Gastrocnemius medialis (tissue), 4 donors: ENCODE measurements at regions not wholly inside any gene's neighbourhood (a gene's known extent, or its start where the extent isn't known, plus 50 kb on each side); places are given as distances from the start of the nearest gene placed in this dataset.

Experiments used
- ATAC-seq, 2 donors: fragments of 150-250 bp; one replicate each; pipeline ENCODE4 v1.9.1; 2016
- DNase-seq, 2 donors: peaks; one replicate each; pipeline ENCODE4 v3.0.0-alpha.2; 2019
- H3K27ac ChIP-seq, 4 donors: fragments of 200-600 bp; sonication (generic); 1 replicate in 1 of 4; 2 replicates in 3 of 4; pipeline ENCODE4 v1.5.1; 2016 to 2018; ENCODE audit warnings: mild to moderate bottlenecking in 2 of 4, moderate library complexity in 1 of 4
- H3K27me3 ChIP-seq, 3 donors: fragments of 200-600 bp; sonication (generic) in 2 of 3; 1 replicate in 1 of 3; 2 replicates in 2 of 3; pipeline versions ENCODE4 v1.5.1 to v1.6.0; 2016 to 2019; ENCODE audit warnings: mild to moderate bottlenecking in 1 of 3, moderate library complexity in 1 of 3
- H3K36me3 ChIP-seq, 2 donors: fragments of 200-600 bp; sonication (generic) in 1 of 2; one replicate each; pipeline ENCODE4 v1.5.1; 2017 to 2018
- H3K4me1 ChIP-seq, 2 donors: fragments of 200-600 bp; sonication (generic) in 1 of 2; one replicate each; pipeline ENCODE4 v1.5.1; 2016 to 2017; ENCODE audit warnings: mild to moderate bottlenecking in 2 of 2
- H3K4me3 ChIP-seq, 4 donors: fragments of 200-600 bp; sonication (generic) in 3 of 4; 1 replicate in 1 of 4; 2 replicates in 3 of 4; pipeline ENCODE4 v1.5.1; 2016 to 2019; ENCODE audit warnings: mild to moderate bottlenecking in 2 of 4
- H3K9me3 ChIP-seq, 3 donors: fragments of 200-600 bp; sonication (generic) in 2 of 3; 1 replicate in 1 of 3; 2 replicates in 2 of 3; pipeline ENCODE4 v1.5.1; 2016 to 2019
- POLR2A ChIP-seq, 2 donors: fragments of 450-650 bp; IDR thresholded peaks; one replicate each; pipeline ENCODE4 v1.6.1; 2017; ENCODE audit warnings: antibody characterized with exemption in 2 of 2, mild to moderate bottlenecking in 2 of 2, moderate library complexity in 2 of 2
- in situ Hi-C, 4 donors: fragments of 200-750 bp; cut with MboI; loops; one replicate each; pipeline versions ENCODE4 v1.15.0 to v1.8.0; 2017; ENCODE audit warnings: low sequenced_read_pairs in 4 of 4
- intact Hi-C: fragments of 100-400 bp; cut with DNase I; formaldehyde crosslinking; loops from one replicate; pipeline ENCODE4 v1.15.1; 2023; ENCODE audit warnings: low total_unique reads
- TF ChIP-seq, protein P1 (sequence below), 5 experiments: fragments of 450-650 bp in 3 of 5; fragments of 200-600 bp in 2 of 5; sonication (generic) in 2 of 5; IDR thresholded peaks in 4 of 5; conservative IDR thresholded peaks in 1 of 5; 1 replicate in 4 of 5; 2 replicates in 1 of 5; pipeline ENCODE4 v1.5.1; 2016 to 2019; ENCODE audit warnings: antibody characterized with exemption in 5 of 5, mild to moderate bottlenecking in 3 of 5, moderate library complexity in 3 of 5

DNA sequence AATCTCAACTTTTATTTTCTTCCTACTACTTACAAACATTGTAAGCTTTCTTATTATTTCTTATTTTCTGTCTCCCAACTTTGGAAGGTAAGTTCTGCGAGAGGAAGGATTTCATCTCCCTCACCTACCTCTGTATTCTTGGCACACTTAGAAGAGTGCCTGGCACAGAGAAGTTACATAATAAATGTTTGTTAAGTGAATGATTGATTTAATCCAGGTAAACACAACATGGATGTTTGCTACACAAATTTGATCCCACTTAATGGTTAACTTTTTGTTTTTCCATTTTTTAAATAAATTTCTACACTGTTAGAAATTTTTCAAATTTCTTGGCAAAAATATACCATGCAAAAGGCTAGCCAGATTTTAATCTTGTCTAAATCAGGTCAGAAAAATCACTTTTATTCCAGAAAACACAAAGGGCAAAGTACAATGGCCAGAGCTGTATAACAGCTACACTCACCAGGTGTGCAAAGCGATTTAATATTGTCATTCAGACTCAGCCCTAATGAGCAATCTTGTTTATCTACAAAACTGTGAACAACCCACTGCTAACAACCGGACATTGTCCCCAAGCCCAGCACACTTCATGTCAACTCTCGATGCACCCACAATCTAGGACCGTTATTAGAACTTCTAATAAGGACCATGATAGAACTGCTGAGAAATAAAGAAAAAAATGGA, 222.1 kb upstream of the EEA1 start:
- H3K4me3 ChIP-seq: no peak overlapping the region
- H3K27me3 ChIP-seq: no peaks in the 10 kb centered on the region
- H3K9me3 ChIP-seq: no peaks in the 10 kb centered on the region
- no peaks in the 10 kb centered on the region for H3K36me3 ChIP-seq
- ATAC-seq (no peak), DNase-seq (no peak)
- no peaks in the 10 kb centered on the region for H3K4me1 ChIP-seq
- intact Hi-C loops (no loop called here), in situ Hi-C loops (no loop called here)
- no peak for TF ChIP-seq POLR2A (IDR thresholded peaks at IDR 0.05)
- TF ChIP-seq, protein P1, sequence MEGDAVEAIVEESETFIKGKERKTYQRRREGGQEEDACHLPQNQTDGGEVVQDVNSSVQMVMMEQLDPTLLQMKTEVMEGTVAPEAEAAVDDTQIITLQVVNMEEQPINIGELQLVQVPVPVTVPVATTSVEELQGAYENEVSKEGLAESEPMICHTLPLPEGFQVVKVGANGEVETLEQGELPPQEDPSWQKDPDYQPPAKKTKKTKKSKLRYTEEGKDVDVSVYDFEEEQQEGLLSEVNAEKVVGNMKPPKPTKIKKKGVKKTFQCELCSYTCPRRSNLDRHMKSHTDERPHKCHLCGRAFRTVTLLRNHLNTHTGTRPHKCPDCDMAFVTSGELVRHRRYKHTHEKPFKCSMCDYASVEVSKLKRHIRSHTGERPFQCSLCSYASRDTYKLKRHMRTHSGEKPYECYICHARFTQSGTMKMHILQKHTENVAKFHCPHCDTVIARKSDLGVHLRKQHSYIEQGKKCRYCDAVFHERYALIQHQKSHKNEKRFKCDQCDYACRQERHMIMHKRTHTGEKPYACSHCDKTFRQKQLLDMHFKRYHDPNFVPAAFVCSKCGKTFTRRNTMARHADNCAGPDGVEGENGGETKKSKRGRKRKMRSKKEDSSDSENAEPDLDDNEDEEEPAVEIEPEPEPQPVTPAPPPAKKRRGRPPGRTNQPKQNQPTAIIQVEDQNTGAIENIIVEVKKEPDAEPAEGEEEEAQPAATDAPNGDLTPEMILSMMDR (IDR thresholded peaks at IDR 0.05 in 4 of 5, conservative IDR thresholded peaks at IDR 0.05 in 1 of 5): no peak
- H3K27ac ChIP-seq: no peak overlapping the region

DNA sequence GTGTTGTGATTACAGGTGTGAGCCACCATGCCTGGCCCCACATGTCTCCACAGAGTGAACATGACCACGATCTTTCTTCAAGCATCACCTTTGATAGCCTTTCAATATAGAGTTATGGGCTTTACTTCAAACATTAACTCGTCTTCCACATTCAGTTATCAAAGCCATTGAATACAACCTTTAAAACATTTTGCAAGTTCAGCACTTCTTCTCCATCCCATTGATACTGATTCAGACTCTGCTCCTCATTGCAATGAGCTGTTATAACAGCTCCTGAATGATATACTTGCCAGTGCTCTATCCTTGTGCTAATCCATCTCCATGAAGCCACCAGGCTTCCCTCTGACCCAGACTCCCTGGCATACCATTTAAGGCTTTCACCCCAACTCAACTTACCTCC, 223.5 kb upstream of the EEA1 start:
- Histone ChIP-seq H3K9me3 (no peaks in the 10 kb centered on the region), H3K27me3 (no peaks in the 10 kb centered on the region), H3K27ac (no peak overlapping the region), H3K36me3 (no peaks in the 10 kb centered on the region), H3K4me1 (no peaks in the 10 kb centered on the region), H3K4me3 (no peak overlapping the region)
- intact Hi-C loops (no loop called here), in situ Hi-C loops (no loop called here)
- no peak for DNase-seq
- TF ChIP-seq POLR2A (IDR thresholded peaks at IDR 0.05): no peak
- no peak for ATAC-seq

DNA sequence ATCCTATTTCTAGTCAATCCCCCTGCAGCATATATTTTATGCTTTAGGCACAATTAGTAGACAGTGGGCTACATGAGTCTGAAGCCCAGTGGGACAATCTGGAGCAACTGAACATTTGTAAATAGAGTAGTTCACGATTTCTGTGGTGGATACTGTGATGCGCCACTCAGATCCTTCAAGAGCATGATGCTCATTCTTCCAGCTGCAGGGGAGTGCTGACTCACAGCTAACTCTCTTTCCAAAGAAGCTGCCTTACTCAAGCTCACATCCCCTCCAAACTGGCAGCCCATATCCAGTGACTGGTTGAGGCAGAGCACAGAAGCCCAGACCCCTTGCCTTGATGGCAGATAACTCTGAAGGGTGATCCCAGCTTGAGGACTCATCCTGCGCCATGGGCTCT, 224.2 kb upstream of the EEA1 start:
- TF ChIP-seq, protein P1 (IDR thresholded peaks at IDR 0.05 in 4 of 5, conservative IDR thresholded peaks at IDR 0.05 in 1 of 5): no peak
- no peak for TF ChIP-seq POLR2A (IDR thresholded peaks at IDR 0.05)
- Histone ChIP-seq H3K36me3 (no peaks in the 10 kb centered on the region), H3K27me3 (no peaks in the 10 kb centered on the region), H3K4me3 (no peak overlapping the region), H3K27ac (no peak overlapping the region), H3K4me1 (no peaks in the 10 kb centered on the region), H3K9me3 (no peaks in the 10 kb centered on the region)
- in situ Hi-C loops (no loop called here), intact Hi-C loops (no loop called here)
- ATAC-seq: no peak
- no peak for DNase-seq

DNA sequence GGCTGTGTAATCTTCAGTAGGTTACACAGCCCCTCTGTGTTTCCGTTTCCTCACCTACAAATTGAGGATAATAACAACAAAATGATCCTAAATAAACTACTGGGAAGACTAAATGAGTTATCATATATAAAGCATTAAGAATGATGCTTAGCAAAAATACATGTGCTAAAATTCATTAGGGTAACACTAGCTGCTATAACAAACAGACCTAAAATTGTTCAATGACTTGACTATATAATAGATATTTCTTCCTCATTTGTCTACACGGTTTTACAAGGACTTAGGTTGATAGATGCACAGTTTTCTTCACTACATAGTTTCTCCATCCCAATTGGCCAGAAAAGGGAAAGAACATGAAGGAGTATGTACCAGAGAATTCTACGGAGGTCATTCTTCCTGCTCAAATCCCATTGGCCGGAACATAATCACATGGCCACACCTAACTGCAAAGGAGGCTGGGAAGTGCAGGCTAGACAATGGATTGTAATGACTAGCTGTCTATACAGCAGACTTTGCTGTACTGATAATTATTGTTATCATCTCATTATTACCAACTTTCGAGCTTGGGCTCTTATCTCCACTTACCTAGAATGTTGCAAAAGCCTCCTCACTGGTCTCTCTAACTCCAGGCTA, 223.5 kb upstream of the NUDT4 start:
- in situ Hi-C loops: no loop called here
- DNase-seq (no peak), ATAC-seq (no peak)
- Histone ChIP-seq H3K9me3 (no peaks in the 10 kb centered on the region), H3K4me1 (no peaks in the 10 kb centered on the region), H3K36me3 (no peaks in the 10 kb centered on the region), H3K27me3 (no peaks in the 10 kb centered on the region), H3K4me3 (no peak overlapping the region), H3K27ac (no peak overlapping the region)
- TF ChIP-seq POLR2A (IDR thresholded peaks at IDR 0.05): no peak
- TF ChIP-seq, protein P1 (IDR thresholded peaks at IDR 0.05 in 4 of 5, conservative IDR thresholded peaks at IDR 0.05 in 1 of 5): no peak
- intact Hi-C loops: no loop called here

DNA sequence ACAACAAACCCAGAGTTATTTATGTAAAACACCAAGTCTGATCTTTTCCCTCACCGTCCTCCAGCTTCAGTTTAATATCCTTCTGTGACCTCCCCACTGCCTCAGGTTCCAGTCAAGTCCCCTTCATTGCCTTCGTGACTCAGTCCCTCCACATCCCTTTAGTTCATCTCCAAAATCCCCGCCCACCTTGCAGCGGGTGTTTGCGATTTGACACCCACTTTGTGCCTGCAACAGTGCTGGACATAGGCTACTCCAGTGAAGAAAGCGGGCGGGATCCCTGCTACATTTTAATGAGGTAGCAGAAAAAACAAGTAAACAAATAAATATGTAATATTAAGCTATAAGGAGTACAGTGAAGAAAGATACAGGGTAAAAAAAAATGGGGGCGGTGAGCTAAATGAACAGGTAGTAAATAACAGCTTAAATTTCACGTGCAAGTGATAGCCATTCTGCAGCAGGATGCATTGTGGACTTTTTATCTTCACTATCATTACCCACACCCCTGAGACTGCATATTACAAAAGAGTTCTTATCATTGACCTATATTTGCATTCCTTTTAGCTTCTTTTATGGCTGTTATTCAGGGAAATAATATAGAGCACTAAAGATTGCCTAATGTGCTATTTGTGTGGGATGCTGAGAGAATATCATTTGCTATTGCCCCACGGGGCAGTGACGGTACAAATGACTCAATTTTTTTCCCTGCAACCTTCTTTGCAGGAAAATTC, 222.8 kb upstream of the NUDT4 start:
- no peaks in the 10 kb centered on the region for H3K27me3 ChIP-seq
- intact Hi-C loops (no loop called here), in situ Hi-C loops (no loop called here)
- no peak for ATAC-seq
- no peaks in the 10 kb centered on the region for H3K4me1 ChIP-seq
- no peaks in the 10 kb centered on the region for H3K36me3 ChIP-seq
- DNase-seq: no peak
- TF ChIP-seq, protein P1 (IDR thresholded peaks at IDR 0.05 in 4 of 5, conservative IDR thresholded peaks at IDR 0.05 in 1 of 5): no peak
- no peak for TF ChIP-seq POLR2A (IDR thresholded peaks at IDR 0.05)
- no peak overlapping the region for H3K4me3 ChIP-seq
- no peak overlapping the region for H3K27ac ChIP-seq
- H3K9me3 ChIP-seq: no peaks in the 10 kb centered on the region
